PC-3 (cell line): ENCODE measurements at regions not wholly inside any gene's neighbourhood (a gene's known extent, or its start where the extent isn't known, plus 50 kb on each side); places are given as distances from the start of the nearest gene placed in this dataset.

Experiments used
- EZH2 ChIP-seq: fragments of 300-600 bp; sonication (generic); IDR thresholded peaks from one replicate; pipeline ENCODE4 v1.6.1; 2017; ENCODE audit warnings: antibody characterized with exemption, mild to moderate bottlenecking, low read length; ENCODE audit not compliant: unreplicated experiment
- TF ChIP-seq, protein P1 (sequence below): fragments of 300-600 bp; sonication (generic); conservative IDR thresholded peaks from 2 replicates; pipeline ENCODE4 v1.5.1; 2017; ENCODE audit warnings: antibody characterized with exemption, low read depth, mild to moderate bottlenecking, low read length

DNA sequence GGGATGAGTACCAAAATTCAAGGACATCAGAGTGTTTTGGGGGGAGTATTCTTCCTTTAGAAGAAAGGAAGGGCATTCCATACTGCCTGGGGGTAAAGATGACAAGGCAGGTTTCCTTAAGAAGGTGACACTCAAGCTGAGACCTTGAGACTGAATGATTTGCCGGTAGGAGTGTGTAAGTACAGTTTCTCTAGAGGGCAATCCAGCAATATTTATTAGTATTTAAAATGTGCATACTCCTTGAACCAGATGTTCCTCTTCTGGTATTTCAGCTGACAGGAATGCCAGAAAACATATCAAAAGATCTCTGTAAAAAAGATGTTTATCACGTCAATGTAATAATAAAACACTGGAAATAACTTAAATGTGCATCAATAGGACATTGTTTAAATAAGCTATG is 106.4 kb upstream of the TMCC3 start:
- TF ChIP-seq, protein P1, sequence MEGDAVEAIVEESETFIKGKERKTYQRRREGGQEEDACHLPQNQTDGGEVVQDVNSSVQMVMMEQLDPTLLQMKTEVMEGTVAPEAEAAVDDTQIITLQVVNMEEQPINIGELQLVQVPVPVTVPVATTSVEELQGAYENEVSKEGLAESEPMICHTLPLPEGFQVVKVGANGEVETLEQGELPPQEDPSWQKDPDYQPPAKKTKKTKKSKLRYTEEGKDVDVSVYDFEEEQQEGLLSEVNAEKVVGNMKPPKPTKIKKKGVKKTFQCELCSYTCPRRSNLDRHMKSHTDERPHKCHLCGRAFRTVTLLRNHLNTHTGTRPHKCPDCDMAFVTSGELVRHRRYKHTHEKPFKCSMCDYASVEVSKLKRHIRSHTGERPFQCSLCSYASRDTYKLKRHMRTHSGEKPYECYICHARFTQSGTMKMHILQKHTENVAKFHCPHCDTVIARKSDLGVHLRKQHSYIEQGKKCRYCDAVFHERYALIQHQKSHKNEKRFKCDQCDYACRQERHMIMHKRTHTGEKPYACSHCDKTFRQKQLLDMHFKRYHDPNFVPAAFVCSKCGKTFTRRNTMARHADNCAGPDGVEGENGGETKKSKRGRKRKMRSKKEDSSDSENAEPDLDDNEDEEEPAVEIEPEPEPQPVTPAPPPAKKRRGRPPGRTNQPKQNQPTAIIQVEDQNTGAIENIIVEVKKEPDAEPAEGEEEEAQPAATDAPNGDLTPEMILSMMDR: no peak
- TF ChIP-seq EZH2: no peak
